ENCODE measurements at regions not wholly inside any gene's neighbourhood (a gene's known extent, or its start where the extent isn't known, plus 50 kb on each side); places are given as distances from the start of the nearest gene placed in this dataset.
"Not testable (repeated sequence)": the region's sequence is repeated elsewhere in the genome, so short reads cannot be mapped to it uniquely, and the experiment has no call there.

DNA sequence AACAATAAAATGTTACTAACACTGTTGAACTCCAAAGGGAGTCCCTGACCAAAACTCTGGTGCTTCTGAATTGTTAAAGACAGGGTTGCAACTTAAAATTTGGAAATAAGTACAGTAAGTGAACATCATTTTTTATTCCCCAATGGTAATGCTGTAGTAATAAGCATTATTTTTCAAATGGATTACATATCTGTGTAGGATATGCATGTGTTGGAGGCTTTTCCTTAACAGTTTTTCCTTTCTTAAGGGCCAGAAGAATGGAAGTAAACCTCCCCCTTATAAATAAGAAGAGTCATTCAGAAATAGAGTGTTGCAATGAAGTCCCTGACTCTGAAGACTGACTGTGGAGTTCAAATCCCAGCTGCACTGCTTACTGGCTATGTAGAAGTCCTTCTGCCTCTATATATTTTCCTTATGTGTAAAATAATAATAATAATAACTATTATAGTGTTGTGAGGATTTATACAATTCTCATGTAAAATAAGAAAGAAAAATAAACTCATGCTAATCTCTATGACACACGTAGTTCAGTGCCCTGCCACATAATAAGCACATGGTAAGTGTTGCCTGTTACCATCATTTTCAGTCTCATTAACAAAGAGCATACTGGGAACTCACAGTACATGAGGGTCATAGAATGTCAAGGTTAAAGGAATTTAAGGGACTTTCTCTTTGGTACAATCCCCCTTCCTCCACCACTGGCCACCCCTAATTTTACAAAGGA, 129.8 kb upstream of the SMLR1 start:
- no peaks in the 10 kb centered on the region for H3K27me3 Mint-ChIP-seq
- H3K36me3 Mint-ChIP-seq (ENCODE audit: low read depth): peaks cover 14% of the 10 kb centered on the region
- DNase-seq: no peak
- H3K4me1 Mint-ChIP-seq: peaks cover 31% of the 10 kb centered on the region
- intact Hi-C loops (cut with micrococcal nuclease): loop anchor here (5.0 to 10.0 kb wide), 3 partner anchors 70 to 183 kb away; no protein-coding TSS in a partner anchor
- H3K4me3 Mint-ChIP-seq: no peak overlapping the region
- peaks cover 13% of the 10 kb centered on the region for H3K9me3 Mint-ChIP-seq
- no peak overlapping the region for H3K27ac Mint-ChIP-seq

DNA sequence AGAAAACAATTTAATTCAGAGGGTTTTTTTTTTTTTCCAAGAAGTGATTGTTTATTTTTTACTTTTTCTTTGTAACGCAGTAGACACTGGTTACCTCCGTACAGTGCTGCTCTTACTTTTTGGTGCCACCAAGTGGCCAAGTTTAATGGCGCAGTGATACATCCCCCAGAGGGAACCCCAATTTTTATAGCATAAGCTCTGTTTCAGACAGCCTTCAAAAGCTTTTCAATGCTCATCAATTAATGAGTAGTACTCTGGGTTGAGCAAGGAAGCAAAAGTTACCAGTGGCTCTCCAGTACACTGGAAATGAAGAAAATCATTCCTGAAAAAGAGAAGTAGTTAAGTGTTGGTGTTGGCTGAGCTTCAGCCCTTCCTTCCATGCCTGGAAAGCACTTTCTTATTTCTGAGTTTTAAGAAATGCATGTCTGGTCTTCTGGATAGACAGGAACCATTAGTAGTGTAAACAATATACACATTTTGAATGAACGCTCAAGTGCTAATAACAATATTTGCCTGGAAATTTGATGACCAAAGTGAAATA, 129.1 kb upstream of the SMLR1 start:
- no peak overlapping the region for H3K27ac Mint-ChIP-seq
- H3K4me3 Mint-ChIP-seq: no peak overlapping the region

DNA sequence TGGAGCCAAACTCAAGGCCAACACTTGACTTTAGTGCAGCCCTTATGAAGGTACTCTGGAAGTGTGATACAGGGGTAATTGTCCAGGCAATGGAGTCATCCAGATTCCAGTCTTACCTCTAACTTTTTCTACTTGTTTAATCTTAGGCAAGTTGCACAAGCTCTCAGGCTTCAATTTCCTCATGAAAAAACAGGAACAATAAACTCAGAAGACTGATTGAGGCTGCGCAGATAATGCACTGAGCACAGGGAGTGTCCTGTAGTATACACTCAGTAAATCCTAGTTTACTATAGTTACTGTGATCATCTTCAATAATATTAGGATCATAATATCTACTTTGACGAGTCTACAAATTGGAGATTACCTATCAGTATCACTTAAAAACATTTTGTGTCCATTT, 127.5 kb upstream of the SMLR1 start:
- H3K27ac Mint-ChIP-seq: no peak overlapping the region
- peaks cover 10% of the 10 kb centered on the region for H3K27me3 Mint-ChIP-seq
- H3K36me3 Mint-ChIP-seq (ENCODE audit: low read depth): peaks cover 18% of the 10 kb centered on the region
- peaks cover 24% of the 10 kb centered on the region for H3K4me1 Mint-ChIP-seq
- intact Hi-C loops (cut with micrococcal nuclease): loop anchor here (5.0 to 10.0 kb wide), 3 partner anchors 72 to 185 kb away; no protein-coding TSS in a partner anchor
- H3K4me3 Mint-ChIP-seq: no peak overlapping the region
- DNase-seq: no peak
- peaks cover 25% of the 10 kb centered on the region for H3K9me3 Mint-ChIP-seq

More for the DNA sequence above, 129.1 kb upstream of the SMLR1 start:
- H3K36me3 Mint-ChIP-seq (ENCODE audit: low read depth): peaks cover 13% of the 10 kb centered on the region
- H3K4me1 Mint-ChIP-seq: peaks cover 28% of the 10 kb centered on the region
- peaks cover 2% of the 10 kb centered on the region for H3K27me3 Mint-ChIP-seq
- peaks cover 16% of the 10 kb centered on the region for H3K9me3 Mint-ChIP-seq
- DNase-seq: peak; percentile 92
- intact Hi-C loops (cut with micrococcal nuclease): loop anchor here (1.0 to 10.0 kb wide), 6 partner anchors 71 to 376 kb away; no protein-coding TSS in a partner anchor

DNA sequence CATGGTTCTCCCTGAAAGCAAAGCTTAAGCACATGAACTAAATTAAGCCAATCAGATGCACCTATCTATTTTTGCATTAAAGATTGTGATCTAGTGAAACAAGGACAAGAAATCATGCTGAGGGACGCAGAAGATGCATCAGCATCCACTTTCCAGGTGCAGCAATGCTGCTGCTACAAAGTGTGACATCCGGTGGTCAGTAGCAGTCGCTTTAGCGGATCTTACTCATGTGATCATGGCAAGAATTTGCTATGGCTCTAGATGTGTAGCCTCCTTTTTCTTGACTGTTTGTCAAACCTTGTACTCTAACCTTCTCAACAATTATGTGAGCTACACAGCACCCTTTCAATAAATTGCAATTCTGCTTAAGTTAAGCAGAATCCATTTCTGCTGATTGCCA, 126.8 kb upstream of the SMLR1 start:
- Mint-ChIP-seq H3K4me1 (peaks cover 22% of the 10 kb centered on the region), H3K27me3 (peaks cover 10% of the 10 kb centered on the region), H3K27ac (no peak overlapping the region), H3K9me3 (peaks cover 27% of the 10 kb centered on the region), H3K36me3 (ENCODE audit: low read depth) (peaks cover 18% of the 10 kb centered on the region), H3K4me3 (no peak overlapping the region)
- no peak for DNase-seq
- intact Hi-C loops (cut with micrococcal nuclease): no loop called here

DNA sequence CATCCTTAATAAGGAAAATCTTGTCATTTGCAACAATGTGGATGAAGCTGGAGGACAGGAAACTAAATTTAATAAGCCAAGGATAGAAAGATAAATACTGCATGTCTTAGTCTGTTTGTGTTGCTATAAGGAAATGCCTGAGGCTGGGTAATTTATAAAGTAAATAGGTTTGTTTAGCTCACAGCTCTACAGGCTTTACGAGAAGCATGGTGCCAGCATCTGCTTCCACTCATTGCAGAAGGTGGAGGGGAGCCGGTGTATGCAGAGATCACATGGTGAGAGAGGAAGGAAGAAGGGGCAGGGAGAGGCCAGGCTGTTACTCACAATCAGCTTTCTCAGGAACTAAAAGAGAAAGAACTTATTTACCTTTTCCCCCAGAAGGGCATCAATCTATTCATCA, 118.9 kb upstream of the SMLR1 start:
- Mint-ChIP-seq H3K36me3 (ENCODE audit: low read depth) (peaks cover 10% of the 10 kb centered on the region), H3K9me3 (peaks cover 19% of the 10 kb centered on the region), H3K27me3 (peaks cover 9% of the 10 kb centered on the region), H3K4me3 (no peak overlapping the region), H3K4me1 (peaks cover 9% of the 10 kb centered on the region), H3K27ac (no peak overlapping the region)
- intact Hi-C loops (cut with micrococcal nuclease): no loop called here
- DNase-seq: peak; percentile 61

DNA sequence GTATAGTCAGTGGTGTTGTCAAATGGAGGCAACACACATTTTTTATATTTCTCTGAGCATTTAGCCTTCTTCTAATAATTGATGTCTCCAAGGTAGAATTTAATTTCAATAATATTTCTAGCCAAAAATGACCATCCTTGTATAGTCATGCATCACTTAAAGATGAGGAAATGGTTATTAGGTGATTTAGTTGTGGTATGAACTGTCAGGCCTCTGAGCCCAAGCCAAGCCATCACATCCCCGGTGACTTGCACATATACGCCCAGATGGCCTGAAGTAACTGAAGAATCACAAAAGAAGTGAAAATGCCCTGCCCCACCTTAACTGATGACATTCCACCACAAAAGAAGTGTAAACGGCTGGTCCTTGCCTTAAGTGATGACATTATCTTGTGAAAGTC, 115.6 kb upstream of the SMLR1 start:
- H3K27ac Mint-ChIP-seq; DNase-seq; H3K4me3 Mint-ChIP-seq; intact Hi-C loops (cut with micrococcal nuclease); H3K27me3 Mint-ChIP-seq; H3K36me3 Mint-ChIP-seq (ENCODE audit: low read depth); H3K9me3 Mint-ChIP-seq: not testable (repeated sequence)
- peaks cover 12% of the 10 kb centered on the region for H3K4me1 Mint-ChIP-seq

DNA sequence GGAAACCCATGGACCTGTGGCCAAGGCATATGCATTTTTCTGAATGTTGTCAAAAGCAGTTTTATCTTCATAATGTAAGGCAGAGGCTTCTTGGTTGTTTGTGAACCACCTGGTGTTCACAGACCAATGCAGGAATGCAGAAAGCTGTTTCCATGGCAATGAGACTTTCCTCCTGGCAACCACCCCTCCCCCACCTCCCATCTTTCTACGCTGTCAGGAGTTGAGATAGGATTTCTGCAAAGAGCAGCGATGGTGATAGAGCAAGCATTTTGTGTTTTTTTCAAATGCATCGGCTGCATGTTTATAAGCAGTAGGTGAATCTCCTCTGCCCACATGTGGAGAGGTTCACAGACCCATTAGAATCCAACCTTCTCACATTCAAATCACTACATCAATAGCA, 114.1 kb upstream of the SMLR1 start:
- DNase-seq: no peak
- intact Hi-C loops (cut with micrococcal nuclease): no loop called here
- no peaks in the 10 kb centered on the region for H3K27me3 Mint-ChIP-seq
- peaks cover 4% of the 10 kb centered on the region for H3K36me3 Mint-ChIP-seq (ENCODE audit: low read depth)
- peaks cover 4% of the 10 kb centered on the region for H3K9me3 Mint-ChIP-seq
- H3K4me3 Mint-ChIP-seq: no peak overlapping the region
- no peak overlapping the region for H3K27ac Mint-ChIP-seq
- H3K4me1 Mint-ChIP-seq: peaks cover 19% of the 10 kb centered on the region

DNA sequence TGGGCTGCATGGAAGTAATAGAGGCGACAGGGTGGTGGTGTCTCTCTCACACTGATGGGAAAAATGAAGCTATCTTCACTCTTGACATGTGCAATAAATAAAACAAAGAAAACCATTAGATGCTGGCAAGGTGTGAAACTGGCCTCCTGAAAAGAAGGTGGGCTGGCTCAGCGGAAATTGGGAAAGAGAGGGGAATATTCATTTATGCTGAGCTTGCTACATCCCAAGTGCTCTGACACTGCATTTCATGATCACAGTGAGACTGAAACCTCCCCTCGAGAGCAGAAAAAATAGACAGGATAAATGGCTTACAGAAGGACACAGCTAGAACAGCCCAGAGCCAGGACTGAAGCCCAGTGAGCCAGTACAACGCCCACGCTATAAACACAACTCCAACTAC, 112.1 kb upstream of the SMLR1 start:
- intact Hi-C loops (cut with micrococcal nuclease): no loop called here
- DNase-seq: no peak
- H3K4me1 Mint-ChIP-seq: peaks cover 23% of the 10 kb centered on the region
- peaks cover 14% of the 10 kb centered on the region for H3K9me3 Mint-ChIP-seq
- no peaks in the 10 kb centered on the region for H3K27me3 Mint-ChIP-seq
- H3K27ac Mint-ChIP-seq: no peak overlapping the region
- peaks cover 15% of the 10 kb centered on the region for H3K36me3 Mint-ChIP-seq (ENCODE audit: low read depth)
- H3K4me3 Mint-ChIP-seq: no peak overlapping the region

DNA sequence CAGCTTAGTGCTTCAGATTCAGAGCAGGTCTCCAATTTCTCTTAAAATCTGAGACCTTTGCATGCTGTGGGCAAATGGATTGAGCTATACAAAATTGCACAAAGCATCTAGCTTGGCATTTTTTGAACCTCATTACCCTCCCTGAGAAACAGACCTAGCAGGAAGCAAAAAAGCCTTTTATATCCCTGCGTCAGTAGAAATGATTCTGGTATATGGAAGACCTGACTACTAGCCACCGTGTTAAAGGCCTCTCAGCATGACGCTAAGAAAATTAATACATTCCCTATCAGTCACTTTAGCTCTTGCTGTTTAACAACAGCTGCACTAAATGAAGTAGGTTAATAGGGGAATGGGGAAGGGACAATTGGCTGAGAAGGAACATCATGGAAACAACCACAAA, 110.7 kb upstream of the SMLR1 start:
- H3K4me1 Mint-ChIP-seq: peaks cover 23% of the 10 kb centered on the region
- no peak for DNase-seq
- no peak overlapping the region for H3K27ac Mint-ChIP-seq
- H3K27me3 Mint-ChIP-seq: no peaks in the 10 kb centered on the region
- intact Hi-C loops (cut with micrococcal nuclease): no loop called here
- peaks cover 15% of the 10 kb centered on the region for H3K36me3 Mint-ChIP-seq (ENCODE audit: low read depth)
- H3K4me3 Mint-ChIP-seq: no peak overlapping the region
- peaks cover 14% of the 10 kb centered on the region for H3K9me3 Mint-ChIP-seq

DNA sequence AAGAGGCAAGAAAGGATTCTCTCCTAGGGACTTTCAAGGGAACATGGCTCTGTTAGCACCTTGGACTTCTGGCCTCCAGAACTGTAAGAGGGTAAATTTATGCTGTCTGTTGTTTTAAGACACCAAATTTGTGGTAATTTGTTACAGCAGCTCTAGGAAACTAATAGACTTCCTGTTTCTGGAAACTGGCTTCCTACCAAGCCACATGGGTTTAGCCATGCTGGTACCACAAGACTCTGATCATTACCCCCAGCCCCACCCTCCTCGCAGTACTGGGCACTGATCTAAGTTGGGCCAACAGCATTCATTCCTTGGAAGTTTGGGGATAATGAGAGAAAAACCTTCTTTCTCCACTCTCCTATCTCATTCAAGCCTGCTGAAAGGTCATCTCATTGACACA, 109.5 kb upstream of the SMLR1 start:
- H3K9me3 Mint-ChIP-seq: peaks cover 14% of the 10 kb centered on the region
- intact Hi-C loops (cut with micrococcal nuclease): no loop called here
- H3K27me3 Mint-ChIP-seq: no peaks in the 10 kb centered on the region
- no peak overlapping the region for H3K4me3 Mint-ChIP-seq
- peaks cover 23% of the 10 kb centered on the region for H3K4me1 Mint-ChIP-seq
- H3K36me3 Mint-ChIP-seq (ENCODE audit: low read depth): peaks cover 15% of the 10 kb centered on the region
- no peak overlapping the region for H3K27ac Mint-ChIP-seq
- DNase-seq: no peak

DNA sequence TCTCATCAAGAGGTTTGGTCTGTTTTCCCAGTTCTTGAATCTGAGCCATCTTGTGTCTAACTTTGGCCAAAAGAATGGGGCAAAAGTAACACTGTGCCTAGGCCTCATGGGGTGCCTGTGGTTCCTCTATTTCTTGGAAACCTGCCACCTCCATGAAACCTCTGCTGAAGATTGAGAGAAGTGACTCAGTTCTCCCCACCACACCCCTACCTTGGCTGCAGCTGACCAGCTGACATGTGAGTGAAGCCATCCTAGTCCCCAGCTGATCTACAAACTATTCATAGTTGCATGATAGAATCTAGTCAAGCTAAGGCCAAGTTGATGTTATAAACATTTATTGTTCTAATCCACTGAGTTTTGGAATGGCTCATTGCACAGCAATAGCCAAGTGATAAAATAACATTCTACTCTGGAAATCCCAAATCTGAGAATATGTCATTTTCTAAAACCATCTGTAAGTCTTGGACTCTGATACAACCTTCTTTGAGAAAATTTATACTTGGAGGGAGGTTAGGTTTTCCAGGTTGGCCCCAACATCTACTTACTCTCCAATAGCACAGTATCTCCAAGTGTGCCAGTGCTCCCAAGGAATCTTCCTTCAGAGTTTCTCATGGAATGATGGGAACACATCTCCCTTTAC, 107.0 kb upstream of the SMLR1 start:
- DNase-seq: no peak
- H3K27ac Mint-ChIP-seq: no peak overlapping the region
- peaks cover 15% of the 10 kb centered on the region for H3K36me3 Mint-ChIP-seq (ENCODE audit: low read depth)
- H3K27me3 Mint-ChIP-seq: no peaks in the 10 kb centered on the region
- intact Hi-C loops (cut with micrococcal nuclease): no loop called here
- H3K4me1 Mint-ChIP-seq: peaks cover 28% of the 10 kb centered on the region
- peaks cover 18% of the 10 kb centered on the region for H3K9me3 Mint-ChIP-seq
- no peak overlapping the region for H3K4me3 Mint-ChIP-seq

DNA sequence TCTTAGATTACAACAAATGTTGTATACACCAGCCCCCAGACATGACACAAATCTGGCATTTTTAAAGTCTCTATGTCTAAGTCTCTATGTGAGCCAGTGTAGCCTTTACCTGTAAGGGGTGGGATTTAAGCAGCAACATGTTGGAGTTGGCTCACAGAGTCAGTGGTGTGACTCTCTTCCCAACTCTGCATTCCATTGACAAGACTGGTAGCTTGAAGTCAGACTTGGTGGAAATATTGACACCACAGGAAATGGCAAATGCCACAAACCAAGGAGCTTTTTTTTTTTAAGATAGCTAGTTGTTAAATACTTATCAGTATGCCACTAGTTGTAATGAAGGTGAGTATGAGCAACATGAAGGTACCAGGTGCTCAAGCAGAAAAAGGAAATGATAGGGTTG, 103.1 kb upstream of the SMLR1 start:
- H3K9me3 Mint-ChIP-seq: peaks cover 23% of the 10 kb centered on the region
- no peak overlapping the region for H3K27ac Mint-ChIP-seq
- H3K36me3 Mint-ChIP-seq (ENCODE audit: low read depth): peaks cover 4% of the 10 kb centered on the region
- DNase-seq: peak; percentile 60
- no peaks in the 10 kb centered on the region for H3K27me3 Mint-ChIP-seq
- no peak overlapping the region for H3K4me3 Mint-ChIP-seq
- H3K4me1 Mint-ChIP-seq: peaks cover 13% of the 10 kb centered on the region
- intact Hi-C loops (cut with micrococcal nuclease): no loop called here

DNA sequence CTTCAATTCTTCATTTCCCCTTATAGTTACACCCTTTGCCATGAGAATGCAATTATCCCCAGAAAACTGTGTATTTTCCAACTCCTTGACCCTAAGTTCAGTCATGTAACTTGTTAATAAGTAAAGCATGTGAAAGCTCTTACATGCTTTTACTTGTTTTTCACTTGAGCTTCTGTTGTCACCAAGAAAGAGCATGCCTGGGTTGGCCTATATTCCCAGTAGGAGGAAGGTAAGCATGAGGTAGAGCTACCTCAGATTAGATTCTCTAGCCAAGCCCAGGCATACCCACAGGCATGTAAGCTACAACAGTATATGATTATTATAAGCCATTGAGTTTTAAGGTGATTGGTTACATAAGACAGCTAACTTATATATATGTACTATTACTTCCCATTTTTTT, 101.7 kb upstream of the SMLR1 start:
- Mint-ChIP-seq H3K9me3 (peaks cover 22% of the 10 kb centered on the region), H3K4me1 (peaks cover 10% of the 10 kb centered on the region), H3K27me3 (no peaks in the 10 kb centered on the region), H3K27ac (no peak overlapping the region), H3K4me3 (no peak overlapping the region), H3K36me3 (ENCODE audit: low read depth) (no peaks in the 10 kb centered on the region)
- intact Hi-C loops (cut with micrococcal nuclease): no loop called here
- DNase-seq: no peak

DNA sequence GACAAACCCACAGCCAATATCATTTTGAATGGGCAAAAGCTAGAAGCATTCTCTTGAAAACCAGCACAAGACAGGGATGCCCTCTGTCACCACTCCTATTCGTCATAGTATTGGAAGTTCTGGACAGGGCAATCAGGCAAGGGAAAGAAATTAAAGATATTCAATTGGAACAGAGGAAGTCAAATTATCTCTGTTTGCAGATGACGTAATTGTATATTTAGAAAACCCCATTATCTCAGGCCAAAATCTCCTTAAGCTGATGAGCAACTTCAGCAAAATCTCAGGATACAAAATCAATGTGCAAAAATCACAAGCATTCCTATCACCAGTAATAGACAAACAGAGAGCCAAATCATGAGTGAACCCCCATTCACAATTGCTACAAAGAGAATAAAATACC, 99.1 kb upstream of the SMLR1 start:
- H3K27ac Mint-ChIP-seq; H3K4me3 Mint-ChIP-seq; H3K27me3 Mint-ChIP-seq; DNase-seq; intact Hi-C loops (cut with micrococcal nuclease); H3K36me3 Mint-ChIP-seq (ENCODE audit: low read depth): not testable (repeated sequence)
- Mint-ChIP-seq H3K4me1 (peaks cover 16% of the 10 kb centered on the region), H3K9me3 (peaks cover 22% of the 10 kb centered on the region)

All from activated CD4-positive, alpha-beta T cell treated with anti-CD3 and anti-CD28 coated beads, Interleukin-2, amount 10 ng/mL, durations not matched to agents 24 days and 14 days (primary cell).